ENCODE measurements at regions not wholly inside any gene's neighbourhood (a gene's known extent, or its start where the extent isn't known, plus 50 kb on each side); places are given as distances from the start of the nearest gene placed in this dataset.

GRCh38 chr16:56140645-56141044 is 50.6 kb upstream of the GNAO1 start:
- no peak for DNase-seq

- no peak for DNase-seq
Measured at GRCh38 chr16:56137269-56137668, 54.0 kb upstream of the GNAO1 start.

GRCh38 chr16:56136256-56136655 is 55.0 kb upstream of the GNAO1 start:
- DNase-seq: no peak

DNA sequence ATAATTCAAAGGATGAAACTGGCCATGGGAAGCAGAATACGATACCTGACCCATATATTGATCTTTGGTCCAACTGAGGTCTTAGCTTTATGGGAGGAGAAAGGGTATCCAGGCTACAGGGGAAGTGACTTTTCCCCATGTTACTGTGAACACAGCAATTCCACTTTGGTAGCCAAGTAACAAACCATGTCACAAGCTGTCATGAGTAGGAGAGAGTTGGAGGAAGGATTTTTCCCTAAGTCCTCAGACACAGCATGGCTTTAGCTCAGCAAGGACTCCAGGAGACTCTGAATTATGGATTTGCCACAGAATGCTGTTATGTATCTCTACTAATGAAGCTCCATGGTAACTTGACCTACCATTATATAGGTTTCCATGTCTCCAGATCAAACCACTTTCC is 56.5 kb upstream of the GNAO1 start:
- no peak for DNase-seq

DNA sequence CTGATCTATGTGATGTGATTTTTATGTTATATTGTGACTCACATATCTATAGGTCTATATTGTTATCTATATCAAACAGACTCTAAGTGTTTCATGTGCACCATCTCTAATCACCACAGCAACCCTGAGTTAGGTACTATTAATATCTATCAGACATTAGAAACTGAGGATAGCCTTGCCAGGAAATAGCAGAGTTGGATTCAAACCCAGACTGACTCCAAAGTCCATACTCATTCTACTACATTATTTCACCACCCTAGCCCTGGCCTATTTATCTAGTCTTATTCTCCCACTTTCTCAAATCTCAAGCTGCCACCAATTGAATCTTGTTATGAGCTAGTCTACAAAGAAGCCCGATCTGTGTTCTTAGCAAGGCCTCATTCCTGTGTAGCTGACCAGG is 65.4 kb upstream of the GNAO1 start:
- no peak for DNase-seq

- DNase-seq: no peak
Measured at GRCh38 chr16:56122251-56122650, 69.0 kb upstream of the GNAO1 start.

DNA sequence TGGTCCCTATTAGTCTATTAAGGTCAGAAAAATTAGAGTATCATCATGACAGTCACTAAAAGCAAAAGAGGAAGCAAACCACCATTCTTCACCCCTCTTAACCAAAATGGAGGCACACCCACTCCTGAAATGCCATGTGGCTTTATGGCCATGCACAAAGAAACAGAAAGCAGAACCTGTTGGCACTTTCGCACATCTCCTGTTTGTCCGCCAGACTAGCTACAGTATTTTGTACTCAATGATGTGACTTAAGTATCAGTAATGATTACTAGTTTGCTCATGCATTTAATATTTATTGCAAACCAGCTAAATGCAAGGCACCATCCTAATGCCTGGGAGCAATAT is 70.2 kb upstream of the GNAO1 start:
- DNase-seq: no peak

GRCh38 chr16:56120447-56121155 is 70.7 kb upstream of the GNAO1 start:
- DNase-seq: no peak

DNA sequence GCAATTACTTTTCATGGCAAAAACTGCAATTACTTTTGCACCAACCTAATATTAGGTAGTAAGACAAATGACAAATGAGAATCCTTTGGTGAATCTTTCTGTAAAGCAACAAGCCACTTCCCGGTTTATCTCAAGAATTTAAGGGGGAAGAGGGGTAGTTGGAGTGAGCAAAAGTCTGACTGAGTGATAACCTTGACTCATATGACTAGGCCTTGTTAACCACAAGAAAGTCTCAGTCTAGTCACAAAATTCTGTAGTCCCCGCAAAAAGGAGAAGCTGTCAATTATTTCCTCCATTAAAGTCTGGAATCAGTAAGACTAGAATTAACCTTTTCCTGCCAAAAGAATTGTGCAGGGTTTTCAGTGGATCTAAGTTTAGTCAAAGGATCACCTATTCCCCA is 72.2 kb upstream of the GNAO1 start:
- no peak for DNase-seq

DNA sequence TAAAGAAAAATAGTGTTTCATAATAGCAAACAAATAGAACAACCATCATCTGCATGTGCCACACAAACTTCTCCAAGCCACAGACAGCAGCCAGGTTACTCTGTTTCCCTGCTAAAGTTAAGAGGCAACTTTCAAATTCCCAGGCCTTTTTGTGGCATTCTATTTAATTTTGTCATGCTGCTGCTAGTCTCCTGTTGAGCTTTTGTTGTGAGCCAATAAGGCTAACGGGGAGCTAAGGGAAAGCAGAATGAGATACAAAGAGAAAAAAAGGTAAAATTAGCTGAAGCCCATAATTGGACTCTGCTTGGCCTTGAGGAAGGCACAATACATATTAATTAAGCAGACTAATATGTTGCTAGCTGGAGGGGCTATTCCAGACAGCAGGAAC is 74.7 kb upstream of the GNAO1 start:
- DNase-seq: no peak

DNA sequence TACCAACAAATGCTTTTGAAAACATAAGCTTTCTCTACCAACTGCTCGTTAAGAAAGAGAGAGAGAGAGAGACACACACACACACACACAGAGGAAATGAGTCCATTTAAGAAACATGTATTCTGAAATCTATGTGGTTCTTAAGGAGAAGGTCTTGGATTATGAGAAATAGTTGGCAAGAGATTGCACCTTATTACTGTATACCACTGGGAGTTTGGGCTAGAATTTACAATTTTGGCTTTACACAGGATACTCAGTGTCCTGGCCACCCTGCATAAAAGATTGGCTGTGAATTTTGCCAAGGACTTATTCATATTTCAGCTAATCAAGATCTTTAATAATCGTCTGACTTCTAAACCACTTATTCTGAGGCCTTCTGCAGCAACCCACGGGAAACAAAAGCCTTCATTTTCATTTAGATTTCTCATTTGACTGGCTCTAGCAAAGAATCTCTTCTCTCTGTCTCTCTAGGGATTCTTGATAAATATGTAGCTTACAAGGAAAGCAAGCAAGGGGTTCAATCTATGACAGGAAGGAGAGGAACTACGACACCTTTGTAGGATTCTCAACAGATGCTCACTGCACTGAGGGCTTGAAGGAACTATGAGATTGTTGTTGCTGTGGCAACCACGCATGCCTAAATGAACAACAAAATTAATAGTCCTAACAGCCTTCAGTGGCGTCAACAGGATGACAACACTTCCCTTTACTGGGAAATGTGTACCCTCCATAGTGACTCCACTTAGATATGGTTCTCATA is 75.3 kb upstream of the GNAO1 start:
- DNase-seq: no peak

GRCh38 chr16:56113223-56113622 is 78.1 kb upstream of the GNAO1 start:
- DNase-seq: no peak

- DNase-seq: no peak
Measured at GRCh38 chr16:56111100-56111499, 80.2 kb upstream of the GNAO1 start.

- DNase-seq: no peak
Measured at GRCh38 chr16:56109994-56110393, 81.3 kb upstream of the GNAO1 start.

DNA sequence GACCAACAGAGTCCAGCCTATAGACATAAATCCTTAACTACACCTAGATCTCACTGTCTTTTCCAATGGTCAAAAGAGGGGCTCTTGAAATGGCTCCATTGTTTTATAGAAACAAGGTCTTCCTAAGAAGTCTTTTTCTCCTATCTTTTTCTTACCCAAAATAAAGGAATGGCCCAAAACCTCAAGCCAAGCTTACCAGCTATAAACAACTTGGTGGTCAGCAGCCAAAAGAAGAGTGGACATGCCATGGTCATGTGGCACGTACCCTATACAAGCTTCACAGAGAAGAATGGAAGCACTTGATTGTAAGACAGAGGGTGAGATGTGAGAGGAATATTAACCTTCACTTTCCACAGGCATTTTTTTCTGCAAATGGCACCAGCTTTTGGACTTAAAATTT is 82.1 kb upstream of the GNAO1 start:
- no peak for DNase-seq

DNA sequence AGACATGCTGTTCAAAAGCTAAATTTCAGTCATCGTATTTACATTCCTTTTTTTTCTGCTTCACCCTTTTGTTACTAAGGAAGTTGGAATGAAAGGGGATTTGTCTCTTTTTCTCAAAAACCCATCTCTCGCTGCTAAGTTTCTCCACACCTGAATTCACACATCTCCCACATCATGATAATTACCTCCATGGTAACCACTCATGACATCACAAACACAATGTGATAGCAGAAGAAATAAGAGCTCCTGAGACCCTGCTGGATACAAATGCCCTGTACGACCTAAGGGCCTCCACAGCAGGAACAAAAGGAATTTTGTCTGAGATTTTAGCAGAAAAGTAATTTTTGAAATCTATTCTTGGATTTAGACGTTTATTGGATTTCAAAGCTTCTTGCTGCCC is 82.6 kb upstream of the GNAO1 start:
- no peak for DNase-seq

DNA sequence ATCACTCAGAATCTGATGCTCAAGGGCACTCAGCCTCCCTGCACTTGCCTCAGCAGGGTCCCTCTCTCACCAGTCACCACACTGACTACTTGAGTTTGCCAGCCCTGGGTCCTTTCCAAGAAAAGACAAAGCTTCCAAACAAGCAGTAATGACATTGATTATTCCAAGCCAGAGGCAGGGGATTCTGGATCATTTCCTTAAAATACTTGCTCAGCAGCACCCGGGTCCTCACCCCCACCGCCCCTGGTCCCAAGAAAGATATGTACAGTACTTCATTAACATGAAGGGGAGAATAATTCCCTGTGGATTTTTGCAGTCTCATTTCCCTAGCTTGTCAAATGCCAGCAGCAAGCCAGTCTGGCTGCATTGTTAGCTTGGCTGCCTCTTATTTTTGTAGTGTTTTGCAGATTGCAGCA is 83.2 kb upstream of the GNAO1 start:
- no peak for DNase-seq

- DNase-seq: no peak
Measured at GRCh38 chr16:56106527-56106926, 84.8 kb upstream of the GNAO1 start.

DNA sequence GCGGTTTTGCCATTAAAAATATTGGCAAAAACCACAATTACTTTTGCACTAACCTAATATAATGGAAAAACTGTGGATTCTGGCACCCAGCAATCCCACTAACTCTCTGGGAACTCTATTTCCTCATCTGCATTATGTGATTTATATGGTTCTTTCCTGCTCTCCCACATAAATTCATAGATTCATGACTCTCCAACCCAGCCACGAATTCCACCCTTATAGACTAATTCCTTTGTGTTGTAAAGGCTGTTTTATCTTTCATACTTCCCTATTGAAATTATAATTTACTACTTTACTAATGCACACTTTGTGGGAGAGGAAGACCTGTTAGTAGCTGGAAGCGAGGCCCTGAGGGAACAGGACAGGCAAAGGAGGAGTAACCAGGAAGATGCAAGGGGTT is 88.4 kb upstream of the GNAO1 start:
- no peak for DNase-seq

DNA sequence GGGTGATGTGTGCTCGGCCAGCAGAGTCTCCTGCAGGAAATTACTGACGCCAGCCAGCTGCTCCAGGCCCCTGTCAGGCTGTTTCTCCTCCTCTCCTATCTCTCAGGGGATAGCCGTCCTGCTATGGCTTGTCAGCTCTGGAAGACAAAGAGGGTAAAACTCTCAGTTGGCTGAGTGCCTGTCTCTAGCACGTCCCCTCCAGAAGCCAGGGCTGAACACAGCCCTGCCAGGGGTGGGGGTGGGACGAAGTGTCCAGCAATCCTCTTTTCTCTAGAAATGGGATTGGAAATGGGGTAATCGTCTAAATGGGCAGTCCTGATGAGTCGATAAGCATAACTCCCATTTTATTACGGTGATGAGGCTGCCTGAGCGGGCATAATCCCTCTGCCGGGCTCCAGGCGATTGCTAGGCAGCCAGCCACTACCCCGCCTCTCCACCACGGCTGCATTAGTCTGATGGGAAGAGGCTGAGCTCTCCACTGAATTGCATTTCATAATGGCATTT is 89.1 kb upstream of the GNAO1 start:
- no peak for DNase-seq

- no peak for DNase-seq
Measured at GRCh38 chr16:56101480-56101879, 89.8 kb upstream of the GNAO1 start.

DNA sequence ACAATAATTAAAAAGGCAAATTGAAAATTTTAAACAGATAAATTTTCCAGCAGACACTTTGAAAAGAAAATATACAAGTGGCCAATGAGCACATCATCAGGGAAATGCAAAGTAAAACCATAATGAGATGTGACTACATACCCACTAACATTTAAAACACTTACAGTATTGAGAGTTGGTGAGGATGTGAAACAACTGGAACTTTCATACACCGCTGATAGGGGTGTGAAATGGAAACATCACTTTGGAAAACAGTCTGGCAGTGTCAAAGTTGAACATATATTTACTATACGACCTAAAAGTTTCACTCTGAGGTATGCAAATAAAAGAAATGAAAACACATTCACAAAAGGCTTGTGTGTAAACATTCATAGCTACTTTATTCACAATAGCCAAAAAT is 94.0 kb upstream of the GNAO1 start:
- DNase-seq: no peak

- no peak for DNase-seq
Measured at GRCh38 chr16:56094231-56094630, 97.1 kb upstream of the GNAO1 start.

DNA sequence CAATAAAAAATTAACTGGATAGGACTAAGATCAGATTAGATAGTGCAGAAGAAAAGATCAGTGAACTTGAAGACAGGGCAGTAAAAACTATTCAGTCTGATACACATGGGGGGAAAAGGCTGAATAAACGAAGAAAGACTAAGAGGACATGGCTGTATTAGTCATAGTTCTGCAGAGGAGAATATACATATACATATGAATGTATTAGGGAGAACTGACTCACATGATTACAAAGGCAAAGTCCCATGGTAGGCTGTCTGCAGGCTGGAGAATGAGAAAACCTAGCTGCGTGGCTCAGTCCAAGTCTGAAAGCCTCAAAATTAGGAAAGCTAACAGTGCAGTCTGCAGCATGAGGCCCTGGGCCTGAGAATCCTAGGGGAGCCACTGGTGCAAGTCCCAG is 98.2 kb upstream of the GNAO1 start:
- no peak for DNase-seq

GRCh38 chr16:56090076-56090475 is 101.2 kb upstream of the GNAO1 start:
- no peak for DNase-seq
